ENCODE measurements at regions not wholly inside any gene's neighbourhood (a gene's known extent, or its start where the extent isn't known, plus 50 kb on each side); places are given as distances from the start of the nearest gene placed in this dataset.

DNA sequence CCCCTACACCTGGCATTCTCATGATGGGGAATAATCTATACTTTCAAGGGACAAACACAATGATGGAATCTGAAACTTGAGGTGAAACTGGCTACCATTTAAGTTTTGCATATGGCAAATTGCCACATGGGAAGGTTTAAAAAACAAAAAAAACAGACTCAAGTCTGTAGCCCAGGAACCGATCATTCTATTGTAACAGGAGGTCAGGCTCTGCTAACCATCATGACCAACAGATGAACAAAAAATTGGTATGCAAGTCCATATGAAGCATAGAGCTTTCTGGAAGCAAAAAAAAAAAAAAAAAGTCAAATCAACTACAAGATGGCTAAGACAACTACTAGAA lies 594.3 kb upstream of the DIPK2B start:
- TF ChIP-seq, protein P1, sequence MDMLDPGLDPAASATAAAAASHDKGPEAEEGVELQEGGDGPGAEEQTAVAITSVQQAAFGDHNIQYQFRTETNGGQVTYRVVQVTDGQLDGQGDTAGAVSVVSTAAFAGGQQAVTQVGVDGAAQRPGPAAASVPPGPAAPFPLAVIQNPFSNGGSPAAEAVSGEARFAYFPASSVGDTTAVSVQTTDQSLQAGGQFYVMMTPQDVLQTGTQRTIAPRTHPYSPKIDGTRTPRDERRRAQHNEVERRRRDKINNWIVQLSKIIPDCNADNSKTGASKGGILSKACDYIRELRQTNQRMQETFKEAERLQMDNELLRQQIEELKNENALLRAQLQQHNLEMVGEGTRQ (IDR thresholded peaks at IDR 0.05; ENCODE audit: low read depth, low read length) = no peak
- TF ChIP-seq RFX5 (IDR thresholded peaks at IDR 0.05; ENCODE audit: low read depth, low read length) (no peak), MAFK (IDR thresholded peaks at IDR 0.05; ENCODE audit: low read depth, low read length) (no peak)
- TF ChIP-seq, protein P2, sequence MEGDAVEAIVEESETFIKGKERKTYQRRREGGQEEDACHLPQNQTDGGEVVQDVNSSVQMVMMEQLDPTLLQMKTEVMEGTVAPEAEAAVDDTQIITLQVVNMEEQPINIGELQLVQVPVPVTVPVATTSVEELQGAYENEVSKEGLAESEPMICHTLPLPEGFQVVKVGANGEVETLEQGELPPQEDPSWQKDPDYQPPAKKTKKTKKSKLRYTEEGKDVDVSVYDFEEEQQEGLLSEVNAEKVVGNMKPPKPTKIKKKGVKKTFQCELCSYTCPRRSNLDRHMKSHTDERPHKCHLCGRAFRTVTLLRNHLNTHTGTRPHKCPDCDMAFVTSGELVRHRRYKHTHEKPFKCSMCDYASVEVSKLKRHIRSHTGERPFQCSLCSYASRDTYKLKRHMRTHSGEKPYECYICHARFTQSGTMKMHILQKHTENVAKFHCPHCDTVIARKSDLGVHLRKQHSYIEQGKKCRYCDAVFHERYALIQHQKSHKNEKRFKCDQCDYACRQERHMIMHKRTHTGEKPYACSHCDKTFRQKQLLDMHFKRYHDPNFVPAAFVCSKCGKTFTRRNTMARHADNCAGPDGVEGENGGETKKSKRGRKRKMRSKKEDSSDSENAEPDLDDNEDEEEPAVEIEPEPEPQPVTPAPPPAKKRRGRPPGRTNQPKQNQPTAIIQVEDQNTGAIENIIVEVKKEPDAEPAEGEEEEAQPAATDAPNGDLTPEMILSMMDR (conservative IDR thresholded peaks at IDR 0.05; ENCODE audit: low read depth, low read length) = no peak
- Histone ChIP-seq H2BK120ac (ENCODE audit: low read depth, low read length) (no peak overlapping the region), H3K23ac (ENCODE audit: low read depth, low read length) (no peak overlapping the region), H3K9ac (ENCODE audit: low read depth, low read length) (no peak overlapping the region), H3K79me1 (ENCODE audit: low read depth in 1 of 2, low read length in 2 of 2) (peaks cover 4 to 29% of the 10 kb centered on the region in 2 experiments; a peak in 2 of 4 replicates), H4K20me1 (ENCODE audit: insufficient read depth, low read length) (no peaks in the 10 kb centered on the region), H4K8ac (ENCODE audit: low read depth in 2 of 2, low read length in 2 of 2) (no peak overlapping the region), H3K4ac (ENCODE audit: low read depth, low read length) (no peak overlapping the region), H2BK5ac (ENCODE audit: low read depth, low read length, poor library complexity, severe bottlenecking) (no peak overlapping the region), H3K4me3 (ENCODE audit: insufficient read depth, low read depth, low read length) (no peak overlapping the region), H3K27me3 (ENCODE audit: control insufficient read depth, insufficient read depth, low read length) (peaks cover 3% of the 10 kb centered on the region), H2AK5ac (ENCODE audit: low read depth, low read length) (no peak overlapping the region), H4K5ac (ENCODE audit: low read depth, low read length) (no peak overlapping the region), H3K4me1 (ENCODE audit: control insufficient read depth, insufficient read depth, low read length) (peaks cover 5% of the 10 kb centered on the region), H3K9me1 (ENCODE audit: insufficient read depth, low read length) (peaks cover 4% of the 10 kb centered on the region), H2AFZ (replicated peaks; ENCODE audit: low read length, poor library complexity) (no peak overlapping the region), H3K56ac (ENCODE audit: extremely low read depth, insufficient read depth, low read length) (no peak overlapping the region), H3K18ac (ENCODE audit: low read depth, low read length) (no peak overlapping the region), H3K4me2 (ENCODE audit: low read depth, low read length) (no peak overlapping the region), H3K9me3 (ENCODE audit: control insufficient read depth, insufficient read depth, low read length) (0 out of 2 replicates have a peak, but pooled peaks cover 2% of the 10 kb centered on the region), H2BK20ac (ENCODE audit: low read depth, low read length) (no peak overlapping the region), H3K36me3 (ENCODE audit: control insufficient read depth, insufficient read depth, low read length) (no peaks in the 10 kb centered on the region; the same call in 1 of the 2 replicates), H2BK15ac (ENCODE audit: low read depth, low read length) (no peak overlapping the region), H2AK9ac (replicated peaks; ENCODE audit: low read depth, low read length, poor library complexity) (no peak overlapping the region), H3K27ac (ENCODE audit: insufficient read depth, low read length) (no peak overlapping the region), H3K14ac (replicated peaks; ENCODE audit: low read depth, low read length) (no peak overlapping the region), H4K91ac (ENCODE audit: insufficient read depth, low read depth, low read length) (no peak overlapping the region)
- dilution Hi-C loops (cut with HindIII; ENCODE audit: low sequenced_read_pairs, unreplicated experiment) (no loop called here), intact Hi-C loops (cut with micrococcal nuclease) (no loop called here), in situ Hi-C loops (cut with MboI; ENCODE audit: low sequenced_read_pairs) (no loop called here)
- POLR2A ChIA-PET (ENCODE audit: unreplicated experiment) = no interaction called here
- CTCF ChIA-PET = no interaction called here
- no peak for DNase-seq
- ATAC-seq (ENCODE audit: low read depth) = no peak
- no TSS peak for BruUV-seq (replicated peaks)
- no CpG with 5 or more reads among the region's 1 CpG for WGBS, 2 experiments (ENCODE audit: extremely low coverage in 2 of 2, insufficient read length in 1 of 2)

Data from IMR-90 (cell line).